ENCODE measurements at regions not wholly inside any gene's neighbourhood (a gene's known extent, or its start where the extent isn't known, plus 50 kb on each side); places are given as distances from the start of the nearest gene placed in this dataset.

DNA sequence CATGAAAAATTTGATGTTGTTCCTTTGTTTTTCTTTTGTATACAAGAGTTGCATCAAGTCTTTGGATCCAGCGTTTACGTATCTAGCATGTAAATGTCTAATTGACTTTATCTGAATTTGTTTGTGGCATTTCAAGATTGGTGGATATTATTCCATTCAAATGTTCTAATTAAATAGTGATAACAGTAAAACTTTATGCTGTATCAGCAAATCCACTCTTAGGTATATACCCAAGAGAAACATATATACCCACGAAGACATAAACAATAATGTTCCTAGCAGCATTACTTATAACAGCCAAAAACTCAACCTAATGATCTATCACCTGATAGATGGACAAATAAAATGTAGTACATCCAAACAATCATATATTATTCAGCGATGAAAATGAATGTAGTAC lies 579.4 kb upstream of the LRATD1 start:
- TF ChIP-seq TAF1 (IDR thresholded peaks at IDR 0.05; ENCODE audit: borderline replicate concordance, low read depth, low read length), result no peak
- TF ChIP-seq POLR2AphosphoS2 (IDR thresholded peaks at IDR 0.05; ENCODE audit: low read depth, low read length), result no peak
- no peak for TF ChIP-seq CBX3 (IDR thresholded peaks at IDR 0.05; ENCODE audit: borderline replicate concordance, low read depth)
- no peak for TF ChIP-seq CBFB (IDR thresholded peaks at IDR 0.05; ENCODE audit: low read depth)
- TF ChIP-seq CTCF (IDR thresholded peaks at IDR 0.05 in 2 of 3, conservative IDR thresholded peaks at IDR 0.05 in 1 of 3; ENCODE audit: control insufficient read depth in 2 of 3, extremely low read depth in 1 of 3, insufficient read depth in 1 of 3, low read depth in 3 of 3, low read length in 3 of 3), result no peak
- no peak for TF ChIP-seq POLR2A (IDR thresholded peaks at IDR 0.05; ENCODE audit: low read depth, low read length)
- TF ChIP-seq, protein P1, sequence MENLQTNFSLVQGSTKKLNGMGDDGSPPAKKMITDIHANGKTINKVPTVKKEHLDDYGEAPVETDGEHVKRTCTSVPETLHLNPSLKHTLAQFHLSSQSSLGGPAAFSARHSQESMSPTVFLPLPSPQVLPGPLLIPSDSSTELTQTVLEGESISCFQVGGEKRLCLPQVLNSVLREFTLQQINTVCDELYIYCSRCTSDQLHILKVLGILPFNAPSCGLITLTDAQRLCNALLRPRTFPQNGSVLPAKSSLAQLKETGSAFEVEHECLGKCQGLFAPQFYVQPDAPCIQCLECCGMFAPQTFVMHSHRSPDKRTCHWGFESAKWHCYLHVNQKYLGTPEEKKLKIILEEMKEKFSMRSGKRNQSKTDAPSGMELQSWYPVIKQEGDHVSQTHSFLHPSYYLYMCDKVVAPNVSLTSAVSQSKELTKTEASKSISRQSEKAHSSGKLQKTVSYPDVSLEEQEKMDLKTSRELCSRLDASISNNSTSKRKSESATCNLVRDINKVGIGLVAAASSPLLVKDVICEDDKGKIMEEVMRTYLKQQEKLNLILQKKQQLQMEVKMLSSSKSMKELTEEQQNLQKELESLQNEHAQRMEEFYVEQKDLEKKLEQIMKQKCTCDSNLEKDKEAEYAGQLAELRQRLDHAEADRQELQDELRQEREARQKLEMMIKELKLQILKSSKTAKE (IDR thresholded peaks at IDR 0.05; ENCODE audit: low read depth, poor library complexity, severe bottlenecking), result no peak
- TF ChIP-seq, protein P2, sequence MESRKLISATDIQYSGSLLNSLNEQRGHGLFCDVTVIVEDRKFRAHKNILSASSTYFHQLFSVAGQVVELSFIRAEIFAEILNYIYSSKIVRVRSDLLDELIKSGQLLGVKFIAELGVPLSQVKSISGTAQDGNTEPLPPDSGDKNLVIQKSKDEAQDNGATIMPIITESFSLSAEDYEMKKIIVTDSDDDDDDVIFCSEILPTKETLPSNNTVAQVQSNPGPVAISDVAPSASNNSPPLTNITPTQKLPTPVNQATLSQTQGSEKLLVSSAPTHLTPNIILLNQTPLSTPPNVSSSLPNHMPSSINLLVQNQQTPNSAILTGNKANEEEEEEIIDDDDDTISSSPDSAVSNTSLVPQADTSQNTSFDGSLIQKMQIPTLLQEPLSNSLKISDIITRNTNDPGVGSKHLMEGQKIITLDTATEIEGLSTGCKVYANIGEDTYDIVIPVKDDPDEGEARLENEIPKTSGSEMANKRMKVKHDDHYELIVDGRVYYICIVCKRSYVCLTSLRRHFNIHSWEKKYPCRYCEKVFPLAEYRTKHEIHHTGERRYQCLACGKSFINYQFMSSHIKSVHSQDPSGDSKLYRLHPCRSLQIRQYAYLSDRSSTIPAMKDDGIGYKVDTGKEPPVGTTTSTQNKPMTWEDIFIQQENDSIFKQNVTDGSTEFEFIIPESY (IDR thresholded peaks at IDR 0.05), result no peak
